Activated naive CD4-positive, alpha-beta T cell treated with anti-CD3 and anti-CD28 coated beads, Interleukin-2, amount 10 ng/mL, durations not matched to agents 7 days and 5 days (primary cell): ENCODE measurements at regions not wholly inside any gene's neighbourhood (a gene's known extent, or its start where the extent isn't known, plus 50 kb on each side); places are given as distances from the start of the nearest gene placed in this dataset.
A peak's percentile ranks its signal among the peaks of the same experiment; 100 is the strongest.

ENCODE experiments used
- CTCF ChIA-PET: fragments of 350-600 bp; sonication (Branson Sonifier 250); formaldehyde crosslinking; loops from one replicate; lab custom pipeline; 2021; ENCODE audit warnings: antibody characterized with exemption; lab: Charles Lee
- DNase-seq: peaks from one replicate; pipeline ENCODE4 v3.0.0-alpha.2; 2020
- H3K27ac Mint-ChIP-seq: one replicate; pipeline ENCODE4 v1.8.0; 2021; ENCODE audit warnings: mild to moderate bottlenecking, moderate library complexity, mixed read lengths
- H3K27me3 Mint-ChIP-seq: one replicate; pipeline ENCODE4 v1.8.0; 2021; ENCODE audit warnings: mild to moderate bottlenecking, mixed read lengths
- H3K36me3 Mint-ChIP-seq: one replicate; pipeline ENCODE4 v1.8.0; 2021; ENCODE audit warnings: mixed read lengths
- H3K4me1 Mint-ChIP-seq: one replicate; pipeline ENCODE4 v1.8.0; 2021; ENCODE audit warnings: mixed read lengths
- H3K4me3 Mint-ChIP-seq: one replicate; pipeline ENCODE4 v1.8.0; 2021; ENCODE audit warnings: mild to moderate bottlenecking, moderate library complexity, mixed read lengths
- H3K9me3 Mint-ChIP-seq: one replicate; pipeline ENCODE4 v1.8.0; 2021; ENCODE audit warnings: mixed read lengths

GRCh38 chr2:128458505-128458904, 139.8 kb upstream of the HS6ST1 start:
- no peaks in the 10 kb centered on the region for H3K27me3 Mint-ChIP-seq
- CTCF ChIA-PET: no interaction called here
- no peaks in the 10 kb centered on the region for H3K4me1 Mint-ChIP-seq
- no peak overlapping the region for H3K27ac Mint-ChIP-seq
- no peaks in the 10 kb centered on the region for H3K9me3 Mint-ChIP-seq
- H3K36me3 Mint-ChIP-seq: no peaks in the 10 kb centered on the region
- no peak for DNase-seq
- no peak overlapping the region for H3K4me3 Mint-ChIP-seq

GRCh38 chr2:128464456-128464855, 145.8 kb upstream of the HS6ST1 start:
- H3K27ac Mint-ChIP-seq: no peak overlapping the region
- H3K9me3 Mint-ChIP-seq: peaks cover 14% of the 10 kb centered on the region
- H3K36me3 Mint-ChIP-seq: no peaks in the 10 kb centered on the region
- DNase-seq: no peak
- CTCF ChIA-PET: no interaction called here
- H3K4me3 Mint-ChIP-seq: no peak overlapping the region
- H3K27me3 Mint-ChIP-seq: no peaks in the 10 kb centered on the region
- no peaks in the 10 kb centered on the region for H3K4me1 Mint-ChIP-seq

GRCh38 chr2:128465246-128466170, 146.8 kb upstream of the HS6ST1 start:
- no peak overlapping the region for H3K27ac Mint-ChIP-seq
- no peaks in the 10 kb centered on the region for H3K4me1 Mint-ChIP-seq
- H3K36me3 Mint-ChIP-seq: no peaks in the 10 kb centered on the region
- H3K4me3 Mint-ChIP-seq: no peak overlapping the region
- H3K9me3 Mint-ChIP-seq: peaks cover 24% of the 10 kb centered on the region
- CTCF ChIA-PET: no interaction called here
- no peak for DNase-seq
- no peaks in the 10 kb centered on the region for H3K27me3 Mint-ChIP-seq

GRCh38 chr2:128466376-128466775, 147.7 kb upstream of the HS6ST1 start:
- no peak overlapping the region for H3K27ac Mint-ChIP-seq
- H3K9me3 Mint-ChIP-seq: peaks cover 27% of the 10 kb centered on the region
- no peaks in the 10 kb centered on the region for H3K27me3 Mint-ChIP-seq
- CTCF ChIA-PET: no interaction called here
- no peak for DNase-seq
- no peaks in the 10 kb centered on the region for H3K4me1 Mint-ChIP-seq
- no peak overlapping the region for H3K4me3 Mint-ChIP-seq
- no peaks in the 10 kb centered on the region for H3K36me3 Mint-ChIP-seq

- no peak for DNase-seq
- H3K4me1 Mint-ChIP-seq: no peaks in the 10 kb centered on the region
- H3K27me3 Mint-ChIP-seq: no peaks in the 10 kb centered on the region
- CTCF ChIA-PET: no interaction called here
- H3K4me3 Mint-ChIP-seq: no peak overlapping the region
- peaks cover 27% of the 10 kb centered on the region for H3K9me3 Mint-ChIP-seq
- H3K27ac Mint-ChIP-seq: no peak overlapping the region
- H3K36me3 Mint-ChIP-seq: no peaks in the 10 kb centered on the region
Observed at GRCh38 chr2:128466776-128467175, 148.1 kb upstream of the HS6ST1 start.

GRCh38 chr2:128467321-128467969, 148.8 kb upstream of the HS6ST1 start:
- H3K9me3 Mint-ChIP-seq: peaks cover 30% of the 10 kb centered on the region

GRCh38 chr2:128468186-128468920, 149.7 kb upstream of the HS6ST1 start:
- no peak overlapping the region for H3K4me3 Mint-ChIP-seq
- no peaks in the 10 kb centered on the region for H3K36me3 Mint-ChIP-seq
- H3K4me1 Mint-ChIP-seq: peaks cover 3% of the 10 kb centered on the region
- H3K27me3 Mint-ChIP-seq: peaks cover 9% of the 10 kb centered on the region
- H3K9me3 Mint-ChIP-seq: peaks cover 33% of the 10 kb centered on the region
- no peak overlapping the region for H3K27ac Mint-ChIP-seq
- CTCF ChIA-PET: no interaction called here
- DNase-seq: no peak

More at GRCh38 chr2:128467321-128467969, 148.8 kb upstream of the HS6ST1 start:
- H3K27me3 Mint-ChIP-seq: no peaks in the 10 kb centered on the region
- CTCF ChIA-PET: no interaction called here
- H3K4me1 Mint-ChIP-seq: no peaks in the 10 kb centered on the region
- no peak overlapping the region for H3K27ac Mint-ChIP-seq
- no peaks in the 10 kb centered on the region for H3K36me3 Mint-ChIP-seq
- DNase-seq: no peak
- no peak overlapping the region for H3K4me3 Mint-ChIP-seq

GRCh38 chr2:128469203-128469602, 150.5 kb upstream of the HS6ST1 start:
- Mint-ChIP-seq H3K9me3 (peaks cover 33% of the 10 kb centered on the region), H3K4me3 (no peak overlapping the region), H3K4me1 (peaks cover 4% of the 10 kb centered on the region), H3K27ac (no peak overlapping the region), H3K36me3 (no peaks in the 10 kb centered on the region), H3K27me3 (peaks cover 17% of the 10 kb centered on the region)
- CTCF ChIA-PET: no interaction called here
- no peak for DNase-seq

GRCh38 chr2:128469875-128470274, 151.2 kb upstream of the HS6ST1 start:
- H3K4me1 Mint-ChIP-seq: peaks cover 7% of the 10 kb centered on the region
- peaks cover 33% of the 10 kb centered on the region for H3K9me3 Mint-ChIP-seq
- H3K27ac Mint-ChIP-seq: no peak overlapping the region
- no peaks in the 10 kb centered on the region for H3K36me3 Mint-ChIP-seq
- peaks cover 24% of the 10 kb centered on the region for H3K27me3 Mint-ChIP-seq
- H3K4me3 Mint-ChIP-seq: no peak overlapping the region
- DNase-seq: no peak
- CTCF ChIA-PET: interaction anchor here (0.5 kb wide), 1 partner anchor 11 kb away, joined by 3 read pairs; no protein-coding TSS in a partner anchor

GRCh38 chr2:128472789-128473174, 154.1 kb upstream of the HS6ST1 start:
- CTCF ChIA-PET: no interaction called here
- peaks cover 24% of the 10 kb centered on the region for H3K27me3 Mint-ChIP-seq
- H3K9me3 Mint-ChIP-seq: peaks cover 31% of the 10 kb centered on the region
- no peak overlapping the region for H3K4me3 Mint-ChIP-seq
- peaks cover 7% of the 10 kb centered on the region for H3K4me1 Mint-ChIP-seq
- no peak overlapping the region for H3K27ac Mint-ChIP-seq
- no peaks in the 10 kb centered on the region for H3K36me3 Mint-ChIP-seq
- no peak for DNase-seq

- no peak overlapping the region for H3K27ac Mint-ChIP-seq
- peak; percentile 27 for DNase-seq
- no peaks in the 10 kb centered on the region for H3K36me3 Mint-ChIP-seq
- CTCF ChIA-PET: no interaction called here
- peaks cover 24% of the 10 kb centered on the region for H3K27me3 Mint-ChIP-seq
- H3K4me1 Mint-ChIP-seq: peaks cover 7% of the 10 kb centered on the region
- peaks cover 27% of the 10 kb centered on the region for H3K9me3 Mint-ChIP-seq
- no peak overlapping the region for H3K4me3 Mint-ChIP-seq
Observed at GRCh38 chr2:128473175-128474035, 154.7 kb upstream of the HS6ST1 start.

- CTCF ChIA-PET: no interaction called here
- peaks cover 27% of the 10 kb centered on the region for H3K27me3 Mint-ChIP-seq
- peaks cover 19% of the 10 kb centered on the region for H3K9me3 Mint-ChIP-seq
- DNase-seq: no peak
- no peak overlapping the region for H3K4me3 Mint-ChIP-seq
- no peaks in the 10 kb centered on the region for H3K36me3 Mint-ChIP-seq
- H3K4me1 Mint-ChIP-seq: peaks cover 7% of the 10 kb centered on the region
- no peak overlapping the region for H3K27ac Mint-ChIP-seq
Observed at GRCh38 chr2:128474036-128474955, 155.6 kb upstream of the HS6ST1 start.

- CTCF ChIA-PET: no interaction called here
- no peak overlapping the region for H3K27ac Mint-ChIP-seq
- peaks cover 14% of the 10 kb centered on the region for H3K9me3 Mint-ChIP-seq
- no peaks in the 10 kb centered on the region for H3K36me3 Mint-ChIP-seq
- DNase-seq: no peak
- H3K4me1 Mint-ChIP-seq: peaks cover 7% of the 10 kb centered on the region
- peaks cover 27% of the 10 kb centered on the region for H3K27me3 Mint-ChIP-seq
- H3K4me3 Mint-ChIP-seq: no peak overlapping the region
Observed at GRCh38 chr2:128474962-128475361, 156.3 kb upstream of the HS6ST1 start.
